ENCODE measurements at regions not wholly inside any gene's neighbourhood (a gene's known extent, or its start where the extent isn't known, plus 50 kb on each side); places are given as distances from the start of the nearest gene placed in this dataset.
A peak's percentile ranks its signal among the peaks of the same experiment; 100 is the strongest.
"Not testable (repeated sequence)": the region's sequence is repeated elsewhere in the genome, so short reads cannot be mapped to it uniquely, and the experiment has no call there.

- no peak for DNase-seq (ENCODE audit: low read depth in 2 of 2)
Measured at GRCh38 chr17:77635176-77635575, 323.3 kb upstream of the TNRC6C start.

- DNase-seq (ENCODE audit: low read depth in 2 of 2) = not testable (repeated sequence)
Measured at GRCh38 chr17:77635785-77636184, 322.7 kb upstream of the TNRC6C start.

GRCh38 chr17:77636835-77637817 is 321.4 kb upstream of the TNRC6C start:
- DNase-seq (ENCODE audit: low read depth in 2 of 2) = no peak

- DNase-seq (ENCODE audit: low read depth in 2 of 2) = no peak
Measured at GRCh38 chr17:77637818-77638575, 320.5 kb upstream of the TNRC6C start.

DNA sequence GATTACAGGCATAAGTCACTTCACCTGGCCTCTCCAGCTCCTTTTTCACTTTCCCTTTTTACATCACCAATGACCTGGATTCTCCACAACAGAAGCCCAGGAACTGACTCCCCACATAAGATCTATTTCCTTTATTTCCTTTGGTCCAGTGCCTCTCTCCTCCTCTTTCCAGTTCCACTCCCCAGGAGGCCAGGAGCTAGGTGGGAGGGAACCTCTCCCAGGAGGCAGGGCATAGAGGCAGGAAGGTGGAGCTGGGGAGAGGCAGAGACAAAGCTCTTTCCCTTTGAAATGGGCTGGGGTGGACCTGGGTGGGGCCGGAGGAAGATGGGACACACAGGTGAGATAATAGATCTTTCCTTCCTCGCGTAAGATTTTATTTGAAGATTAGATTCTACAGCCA is 318.3 kb upstream of the TNRC6C start:
- DNase-seq (ENCODE audit: low read depth in 2 of 2) = no peak

DNA sequence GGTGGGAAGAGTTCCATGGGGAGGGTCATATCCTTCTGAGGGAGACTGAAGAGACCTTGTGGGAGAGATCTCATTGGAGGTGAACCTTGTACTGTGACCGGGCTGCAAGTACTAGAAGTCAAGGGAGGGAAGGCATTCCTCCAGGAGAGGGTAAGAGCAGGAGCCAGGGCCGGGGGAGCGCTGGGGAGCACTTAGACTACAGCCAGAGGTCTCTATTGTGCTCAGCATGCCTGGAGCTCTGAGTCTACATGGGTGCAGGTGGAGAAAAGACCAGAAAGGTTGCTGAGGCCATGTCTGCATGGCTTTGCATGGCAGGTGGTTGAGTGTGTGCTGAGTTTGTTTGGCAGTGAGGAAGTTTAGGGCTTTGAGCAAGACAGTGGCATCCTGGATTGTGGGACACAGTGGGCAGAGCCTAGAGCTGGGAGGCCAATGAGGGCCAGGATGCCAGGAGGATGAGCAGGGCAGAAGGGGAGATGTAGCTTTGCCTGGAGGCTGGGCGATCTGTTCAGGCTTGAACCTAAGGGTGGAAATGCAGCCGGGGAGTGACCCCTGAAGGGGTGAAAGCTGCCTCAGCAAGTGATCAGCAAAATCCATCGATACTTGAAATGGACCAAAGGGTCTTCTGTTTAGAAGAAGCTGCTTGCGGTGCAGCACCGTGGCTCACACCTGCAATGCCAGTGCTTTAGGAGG is 317.4 kb upstream of the TNRC6C start:
- DNase-seq (ENCODE audit: low read depth in 2 of 2) = no peak

DNA sequence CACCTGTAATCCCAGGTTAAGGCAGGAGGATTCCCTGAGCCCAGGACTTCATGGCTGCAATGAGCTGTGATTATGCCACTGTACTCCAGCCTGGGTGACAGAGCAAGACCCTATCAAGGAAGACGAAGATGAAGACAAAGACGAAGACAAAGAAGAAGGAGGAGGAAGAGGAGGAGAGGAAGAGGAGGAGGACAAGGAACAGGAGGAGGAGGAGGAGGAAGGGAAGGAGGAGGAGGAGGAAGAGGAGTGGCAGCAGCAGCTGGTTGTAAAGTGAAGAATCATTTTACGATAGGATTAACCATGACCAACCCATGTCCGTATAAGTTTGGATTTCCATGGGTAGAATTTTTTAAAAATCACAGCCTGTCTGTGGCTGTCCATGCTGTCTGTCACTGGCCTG is 316.8 kb upstream of the TNRC6C start:
- no peak for DNase-seq (ENCODE audit: low read depth in 2 of 2)

GRCh38 chr17:77644181-77645071 is 314.1 kb upstream of the TNRC6C start:
- no peak for DNase-seq (ENCODE audit: low read depth in 2 of 2)

DNA sequence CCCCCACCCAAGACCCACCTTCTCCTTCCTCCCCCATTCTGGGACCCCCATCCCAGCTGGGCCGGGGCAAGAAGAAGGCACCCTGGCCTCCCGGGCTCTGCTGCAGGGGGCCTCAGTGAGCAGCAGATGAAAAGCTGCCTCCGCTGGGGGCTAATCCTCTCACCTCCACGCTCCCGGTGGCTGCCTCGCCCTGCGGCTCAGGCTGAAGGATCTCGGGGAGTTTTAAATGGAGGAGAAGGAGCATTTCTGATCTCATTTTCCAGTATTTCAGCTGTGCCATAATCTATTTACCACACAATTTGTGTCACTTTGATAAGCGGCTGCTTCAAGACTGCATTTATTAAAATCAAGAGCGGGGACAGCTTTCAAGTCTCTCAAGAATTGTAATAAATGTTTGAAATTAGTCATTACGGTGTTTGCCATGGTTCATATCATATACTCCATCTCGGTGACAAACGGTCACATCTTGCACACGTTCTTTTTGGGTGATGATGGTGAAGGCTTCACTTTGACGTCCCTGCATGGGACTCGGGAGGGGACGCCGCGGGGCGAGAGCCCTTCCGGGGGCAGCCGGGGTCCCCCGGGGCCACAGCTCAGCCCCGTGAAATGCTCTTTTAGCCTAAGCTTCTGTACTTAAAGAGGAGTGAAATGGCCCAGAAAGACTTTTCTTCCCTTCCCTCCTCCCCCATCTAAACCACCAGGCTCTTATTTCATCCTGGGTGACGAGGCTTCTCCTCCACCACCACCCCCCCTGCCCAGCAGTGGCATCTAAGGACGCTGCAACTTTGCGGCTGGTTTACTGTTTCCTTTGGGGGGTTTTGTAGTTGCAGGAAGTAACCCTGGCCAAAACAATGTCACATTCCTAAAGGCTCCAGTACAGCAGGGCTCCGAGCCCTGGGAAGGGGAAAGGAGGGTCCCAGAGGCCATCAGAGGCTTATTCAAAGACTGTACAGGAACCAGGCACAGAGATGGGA is 313.1 kb upstream of the TNRC6C start:
- no peak for DNase-seq (ENCODE audit: low read depth in 2 of 2)

DNA sequence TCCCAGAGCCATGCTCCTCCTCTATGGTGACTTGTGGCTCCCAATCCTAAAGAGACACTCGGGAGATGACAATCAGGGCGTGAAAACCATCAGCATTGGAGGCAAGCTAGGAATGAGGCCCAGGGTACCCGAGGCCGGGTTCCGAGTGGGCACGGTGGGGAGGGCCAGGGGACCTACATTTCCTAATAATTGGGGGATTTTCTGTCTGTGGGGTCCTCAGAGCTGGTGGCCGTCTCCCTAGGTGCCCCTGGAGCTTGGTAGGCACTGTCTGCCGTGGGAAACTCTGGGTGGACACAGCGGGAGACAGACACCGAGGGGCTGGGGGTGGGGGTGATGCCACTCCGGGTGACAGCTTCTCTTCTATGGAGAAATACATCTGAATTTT is 312.5 kb upstream of the TNRC6C start:
- DNase-seq (ENCODE audit: low read depth in 2 of 2) = no peak

DNA sequence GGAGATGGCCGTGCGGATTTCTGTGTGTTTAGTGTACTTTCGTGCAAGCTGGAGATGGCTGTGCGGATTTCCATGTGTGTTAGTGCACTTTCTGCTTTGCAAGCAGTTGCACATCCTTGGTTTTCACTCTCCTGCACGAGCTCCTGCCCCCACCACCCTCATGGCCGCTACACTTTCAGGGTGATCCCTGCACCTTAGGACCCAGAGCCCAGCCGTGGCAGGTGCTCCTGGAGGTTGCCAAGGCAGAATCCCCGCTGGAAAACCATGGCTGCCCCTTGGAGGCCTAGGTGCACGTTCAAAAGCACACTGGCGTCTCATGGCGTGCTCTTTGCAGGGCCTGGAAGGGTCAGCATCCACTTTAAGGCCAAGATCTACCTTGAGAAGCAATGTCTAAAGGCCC is 311.0 kb upstream of the TNRC6C start:
- DNase-seq (ENCODE audit: low read depth in 2 of 2) = no peak

DNA sequence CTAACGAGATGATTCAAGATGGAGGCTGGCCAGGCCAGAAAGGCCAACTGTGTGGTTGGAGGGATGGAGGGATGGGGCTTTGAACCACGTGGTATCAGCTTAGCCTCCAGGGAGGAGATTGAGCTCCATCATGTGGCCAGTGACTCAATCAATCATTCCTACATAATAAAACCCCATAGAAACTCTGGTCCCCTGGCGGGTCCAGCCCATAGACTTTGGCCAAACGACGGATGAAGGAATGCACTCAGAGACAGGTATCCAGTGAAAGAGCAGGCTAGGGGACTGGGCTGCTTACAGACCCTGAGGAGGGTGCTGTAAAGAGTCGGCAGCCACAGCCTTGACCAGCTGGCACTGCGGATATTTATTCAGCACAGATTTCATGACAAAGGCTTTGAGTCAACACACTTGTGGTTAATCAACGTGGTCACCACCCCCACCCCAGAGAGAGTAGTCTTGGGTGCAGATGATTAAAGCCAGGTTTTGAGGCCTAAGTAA is 308.7 kb upstream of the TNRC6C start:
- DNase-seq (ENCODE audit: low read depth in 2 of 2) = peak; percentile 7 to 9

DNA sequence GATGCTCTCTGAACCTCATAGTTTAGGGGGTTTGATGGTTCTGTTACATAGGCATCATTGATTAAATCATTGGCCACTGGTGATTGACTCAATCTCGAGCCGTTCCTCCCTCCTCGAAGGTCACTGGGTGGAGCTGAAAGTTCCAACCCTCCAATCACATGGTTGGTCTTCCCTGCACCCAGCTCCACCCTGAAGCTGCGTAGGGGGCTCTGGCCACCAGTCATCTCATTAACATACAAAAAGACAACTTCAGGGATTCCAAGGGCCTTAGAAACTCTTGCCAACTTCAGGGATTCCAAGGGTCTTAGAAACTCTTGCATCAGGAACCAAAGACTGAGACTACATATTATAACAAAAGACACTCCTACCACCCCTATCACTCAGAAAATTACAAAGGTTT is 306.5 kb upstream of the TNRC6C start:
- DNase-seq (ENCODE audit: low read depth in 2 of 2) = no peak

DNA sequence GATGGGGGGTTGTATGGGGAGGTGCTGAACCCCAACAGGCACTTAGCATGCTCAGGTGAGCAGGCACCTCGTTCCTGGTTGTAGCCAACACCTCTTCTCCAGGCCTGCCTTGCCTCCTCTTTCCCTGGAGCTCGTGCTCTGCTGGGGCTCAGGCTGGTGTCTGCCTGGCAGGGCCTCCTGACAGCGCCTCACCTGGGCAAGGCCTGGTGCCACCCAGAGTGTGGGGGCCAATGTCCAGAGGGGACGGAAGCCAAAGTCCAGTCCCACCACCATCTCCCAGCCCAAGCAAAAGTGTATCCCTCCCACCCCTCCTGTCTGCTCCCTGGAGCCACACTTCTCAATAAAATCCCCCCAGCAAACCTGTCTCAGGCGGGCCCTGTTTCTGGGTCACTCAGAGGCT is 304.2 kb upstream of the TNRC6C start:
- DNase-seq (ENCODE audit: low read depth in 2 of 2) = no peak

DNA sequence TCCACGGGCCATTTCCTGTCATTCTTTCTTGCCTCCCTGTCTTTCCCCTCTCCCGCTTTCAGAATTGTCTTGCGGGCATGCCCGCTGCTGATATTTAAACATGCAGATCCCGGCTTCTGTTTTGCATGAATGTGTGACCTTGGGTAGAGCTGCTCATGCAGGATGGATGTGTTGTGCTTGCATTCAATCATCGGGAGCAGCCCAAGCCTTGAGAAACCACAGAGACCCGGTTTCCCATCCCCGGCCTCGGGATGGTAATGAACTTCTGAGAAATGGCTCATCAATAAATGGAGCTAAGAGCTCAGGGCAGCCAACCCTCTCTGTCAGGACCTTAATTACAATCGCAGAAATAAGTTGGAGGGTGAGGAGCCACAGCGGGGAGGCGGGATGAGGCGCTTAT is 303.7 kb upstream of the TNRC6C start:
- no peak for DNase-seq (ENCODE audit: low read depth in 2 of 2)

DNA sequence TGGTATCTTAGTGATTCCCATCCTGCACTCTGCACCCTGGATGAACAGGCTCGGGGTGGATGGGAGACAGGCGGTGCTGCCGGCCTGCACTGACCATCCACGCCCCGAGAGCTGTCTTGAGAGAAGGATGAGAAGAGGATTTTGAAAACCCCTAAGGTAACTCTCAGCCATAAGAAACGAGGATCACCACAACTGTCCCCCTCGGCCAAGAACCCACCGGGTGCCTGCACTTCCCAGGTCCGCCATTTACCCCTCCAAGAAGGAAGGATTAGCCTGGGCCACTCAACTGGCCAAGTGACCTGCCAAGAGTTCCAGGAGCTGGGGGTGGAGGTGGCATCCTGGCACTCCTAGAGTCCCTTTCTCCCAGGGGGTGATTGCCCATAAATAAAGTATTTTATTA is 302.4 kb upstream of the TNRC6C start:
- DNase-seq (ENCODE audit: low read depth in 2 of 2) = no peak

GRCh38 chr17:77657839-77658238 is 300.7 kb upstream of the TNRC6C start:
- DNase-seq (ENCODE audit: low read depth in 2 of 2) = no peak

GRCh38 chr17:77660524-77660923 is 298.0 kb upstream of the TNRC6C start:
- no peak for DNase-seq (ENCODE audit: low read depth in 2 of 2)

DNA sequence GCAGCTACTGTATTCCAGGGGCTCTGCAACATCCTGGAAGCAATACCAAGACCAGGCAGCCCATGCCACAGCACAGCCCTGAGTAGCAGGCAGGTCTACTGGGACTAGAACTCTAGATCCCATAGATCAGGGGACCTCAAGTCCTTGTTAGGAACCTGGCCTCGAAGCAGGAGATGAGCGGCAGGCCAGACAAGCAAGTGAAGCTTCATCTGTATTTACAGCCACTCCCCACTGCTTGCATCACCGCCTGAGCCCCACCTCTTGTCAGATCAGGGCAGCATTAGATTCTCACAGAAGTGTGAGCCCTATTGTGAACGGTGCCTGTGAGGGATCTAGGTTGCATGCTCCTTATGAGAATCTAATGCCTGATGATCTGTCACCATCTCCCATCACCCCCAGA is 295.7 kb upstream of the TNRC6C start:
- DNase-seq (ENCODE audit: low read depth in 2 of 2) = no peak
